ENCODE measurements at regions not wholly inside any gene's neighbourhood (a gene's known extent, or its start where the extent isn't known, plus 50 kb on each side); places are given as distances from the start of the nearest gene placed in this dataset.

DNA sequence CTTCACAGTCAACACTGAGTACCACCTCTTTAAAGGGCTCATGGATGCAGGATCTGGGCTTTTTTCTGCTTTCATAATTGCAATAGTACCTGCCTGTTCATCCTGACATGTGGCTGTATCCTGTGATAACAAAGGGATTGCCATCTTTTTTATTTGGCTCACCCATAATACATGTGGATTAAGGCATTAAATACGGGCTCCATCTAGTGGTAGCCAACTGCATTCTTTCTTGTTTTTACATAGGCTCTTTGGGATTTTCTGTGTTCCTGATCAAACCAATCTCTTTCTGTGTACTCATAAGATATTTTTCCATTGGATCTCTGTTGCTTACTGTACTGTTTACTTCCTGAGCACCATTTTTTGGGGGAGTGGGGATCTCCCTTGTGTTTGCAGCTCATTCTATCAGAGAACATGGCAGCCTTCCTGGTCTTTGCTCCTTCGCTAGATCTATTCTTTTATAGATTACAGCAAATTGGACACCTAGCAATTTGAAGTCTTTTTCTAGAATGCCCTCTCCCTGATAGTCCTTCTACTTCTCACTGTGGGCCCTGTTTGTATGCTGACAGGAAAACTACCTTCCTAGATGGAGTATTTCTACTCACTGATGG lies 723.4 kb upstream of the MDGA2 start:
- peak; percentile 44 for DNase-seq (ENCODE audit: low read depth)
- TF ChIP-seq, protein P1, sequence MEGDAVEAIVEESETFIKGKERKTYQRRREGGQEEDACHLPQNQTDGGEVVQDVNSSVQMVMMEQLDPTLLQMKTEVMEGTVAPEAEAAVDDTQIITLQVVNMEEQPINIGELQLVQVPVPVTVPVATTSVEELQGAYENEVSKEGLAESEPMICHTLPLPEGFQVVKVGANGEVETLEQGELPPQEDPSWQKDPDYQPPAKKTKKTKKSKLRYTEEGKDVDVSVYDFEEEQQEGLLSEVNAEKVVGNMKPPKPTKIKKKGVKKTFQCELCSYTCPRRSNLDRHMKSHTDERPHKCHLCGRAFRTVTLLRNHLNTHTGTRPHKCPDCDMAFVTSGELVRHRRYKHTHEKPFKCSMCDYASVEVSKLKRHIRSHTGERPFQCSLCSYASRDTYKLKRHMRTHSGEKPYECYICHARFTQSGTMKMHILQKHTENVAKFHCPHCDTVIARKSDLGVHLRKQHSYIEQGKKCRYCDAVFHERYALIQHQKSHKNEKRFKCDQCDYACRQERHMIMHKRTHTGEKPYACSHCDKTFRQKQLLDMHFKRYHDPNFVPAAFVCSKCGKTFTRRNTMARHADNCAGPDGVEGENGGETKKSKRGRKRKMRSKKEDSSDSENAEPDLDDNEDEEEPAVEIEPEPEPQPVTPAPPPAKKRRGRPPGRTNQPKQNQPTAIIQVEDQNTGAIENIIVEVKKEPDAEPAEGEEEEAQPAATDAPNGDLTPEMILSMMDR (conservative IDR thresholded peaks at IDR 0.05; ENCODE audit: control insufficient read depth, insufficient read depth, low read depth, low read length) = peak; percentile 64
- H3K4me3 ChIP-seq (ENCODE audit: control insufficient read depth, low read depth, low read length) = no peak overlapping the region

DNA sequence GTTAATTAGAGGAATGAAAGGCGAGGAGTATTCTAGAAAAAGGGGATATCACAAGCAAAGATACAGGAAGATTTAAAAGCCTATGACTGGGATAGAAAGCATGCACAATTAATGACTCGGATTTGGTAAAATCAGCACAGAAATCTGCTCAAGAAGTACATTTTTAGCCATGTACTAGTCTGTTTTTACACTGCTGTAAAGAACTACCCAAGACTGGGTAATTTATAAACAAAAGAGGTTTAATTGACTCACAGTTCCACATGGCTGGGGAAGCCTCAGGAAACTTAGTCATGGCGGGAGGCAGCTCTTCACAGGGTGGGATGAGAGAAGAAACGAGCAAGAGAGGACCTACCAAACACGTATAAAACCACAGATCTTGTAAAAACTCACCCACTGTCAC lies 716.3 kb upstream of the MDGA2 start:
- no peak overlapping the region for H3K4me3 ChIP-seq (ENCODE audit: control insufficient read depth, low read depth, low read length)
- TF ChIP-seq, protein P1 (conservative IDR thresholded peaks at IDR 0.05; ENCODE audit: control insufficient read depth, insufficient read depth, low read depth, low read length) = no peak
- DNase-seq (ENCODE audit: low read depth) = no peak

DNA sequence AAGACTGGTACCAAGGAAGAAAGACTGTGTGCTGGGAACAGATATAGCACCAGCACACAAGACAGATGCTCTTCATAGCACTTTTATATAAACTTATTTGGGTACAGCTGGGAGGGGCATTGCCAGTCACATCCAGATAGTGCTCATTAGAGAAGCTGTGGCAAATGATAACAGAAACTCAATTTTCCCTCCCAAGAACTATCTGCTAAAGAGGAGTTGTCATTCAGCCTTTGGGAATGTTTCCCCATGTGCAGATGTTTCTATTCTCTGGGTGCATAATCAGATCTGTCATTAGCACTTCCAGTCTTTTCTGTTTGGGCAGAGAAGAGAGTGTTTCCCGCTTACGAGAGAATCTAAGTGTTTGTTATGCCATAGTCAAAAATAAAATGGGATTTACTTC lies 714.9 kb upstream of the MDGA2 start:
- DNase-seq (ENCODE audit: low read depth) = no peak
- H3K4me3 ChIP-seq (ENCODE audit: control insufficient read depth, low read depth, low read length) = no peak overlapping the region
- TF ChIP-seq, protein P1 (conservative IDR thresholded peaks at IDR 0.05; ENCODE audit: control insufficient read depth, insufficient read depth, low read depth, low read length) = no peak

DNA sequence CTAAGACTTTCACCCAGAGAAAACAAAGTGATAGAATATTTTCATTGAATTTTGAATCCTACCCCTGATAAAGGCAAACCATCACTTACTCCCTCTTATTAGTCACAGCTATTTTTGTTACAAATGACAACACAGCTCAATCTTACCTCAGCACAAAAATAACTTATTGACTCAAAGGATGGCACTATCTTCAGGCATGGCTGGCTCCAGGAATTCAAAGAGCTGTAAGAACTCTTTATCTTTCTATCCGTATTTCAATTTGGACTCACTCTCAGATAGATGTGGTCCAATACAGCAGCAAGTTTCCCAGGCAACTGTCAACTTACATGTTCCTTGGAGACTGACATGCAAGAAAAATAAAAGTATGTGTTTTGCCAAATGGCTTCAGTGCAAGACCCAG lies 709.4 kb upstream of the MDGA2 start:
- DNase-seq (ENCODE audit: low read depth) = no peak
- no peak overlapping the region for H3K4me3 ChIP-seq (ENCODE audit: control insufficient read depth, low read depth, low read length)
- TF ChIP-seq, protein P1 (conservative IDR thresholded peaks at IDR 0.05; ENCODE audit: control insufficient read depth, insufficient read depth, low read depth, low read length) = no peak

DNA sequence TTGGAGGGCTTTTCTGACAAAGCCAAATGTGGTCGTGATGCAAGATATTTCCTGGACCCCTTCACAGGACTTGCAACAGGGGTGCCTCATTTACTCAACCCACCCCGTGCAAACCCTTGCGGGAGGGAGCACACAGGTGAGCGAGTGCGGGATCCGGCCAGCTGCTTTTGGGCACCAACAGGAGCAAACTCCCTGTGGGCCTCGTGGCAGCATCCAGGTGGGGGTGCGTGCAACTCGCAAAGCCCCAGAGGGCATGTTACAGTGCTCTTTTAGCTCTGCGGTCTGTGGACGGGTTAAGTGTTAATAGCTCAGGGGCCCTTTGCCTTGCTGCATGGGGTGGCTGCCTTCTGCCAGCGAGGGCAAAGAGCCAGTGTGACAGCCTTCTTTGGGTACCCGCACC lies 707.6 kb upstream of the MDGA2 start:
- DNase-seq (ENCODE audit: low read depth) = no peak
- no peak overlapping the region for H3K4me3 ChIP-seq (ENCODE audit: control insufficient read depth, low read depth, low read length)
- TF ChIP-seq, protein P1 (conservative IDR thresholded peaks at IDR 0.05; ENCODE audit: control insufficient read depth, insufficient read depth, low read depth, low read length) = no peak

DNA sequence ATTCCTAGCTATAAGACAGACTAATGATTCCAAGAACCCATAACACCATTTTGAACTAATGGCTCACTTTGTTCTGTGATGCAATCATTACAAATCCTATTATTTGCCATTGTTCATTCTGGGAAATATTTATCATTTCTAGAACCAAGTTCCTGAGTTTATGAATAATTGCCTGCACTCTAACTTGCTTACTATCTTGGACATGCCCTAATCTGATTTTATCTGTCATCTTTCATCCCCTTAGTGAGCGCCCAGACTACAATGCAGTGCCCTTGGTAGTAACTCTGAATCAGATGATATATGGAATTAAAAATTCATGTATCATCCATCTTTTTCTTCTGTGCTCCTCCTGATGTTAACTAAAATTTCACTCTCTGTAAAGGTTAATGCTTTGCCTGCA lies 703.1 kb upstream of the MDGA2 start:
- no peak for DNase-seq (ENCODE audit: low read depth)
- no peak overlapping the region for H3K4me3 ChIP-seq (ENCODE audit: control insufficient read depth, low read depth, low read length)

More for the DNA sequence above, 703.1 kb upstream of the MDGA2 start:
- TF ChIP-seq, protein P1 (conservative IDR thresholded peaks at IDR 0.05; ENCODE audit: control insufficient read depth, insufficient read depth, low read depth, low read length) = no peak
